Common myeloid progenitor, CD34-positive (primary cell): ENCODE measurements at regions not wholly inside any gene's neighbourhood (a gene's known extent, or its start where the extent isn't known, plus 50 kb on each side); places are given as distances from the start of the nearest gene placed in this dataset.

ENCODE experiments used
- CTCF ChIA-PET: fragments of 350-600 bp; sonication (Branson Sonifier 250); formaldehyde crosslinking; loops from one replicate; lab custom pipeline; 2021; ENCODE audit warnings: antibody characterized with exemption; lab: Charles Lee
- POLR2A ChIA-PET: fragments of 350-600 bp; sonication (Branson Sonifier 250); formaldehyde crosslinking; loops from one replicate; lab custom pipeline; 2021; ENCODE audit warnings: antibody characterized with exemption; lab: Charles Lee
- DNase-seq, 3 donors: peaks; one replicate each; pipeline versions ENCODE4 v3.0.0 to v3.0.0-alpha.2; 2013
- H3K27ac ChIP-seq, 2 experiments: 1 replicate in 1 of 2; 2 replicates in 1 of 2; pipeline ENCODE4 v1.7.0; 2013; ENCODE audit warnings: inconsistent platforms in 2 of 2, low read length in 2 of 2, mild to moderate bottlenecking in 2 of 2, low read depth in 1 of 2, moderate library complexity in 1 of 2; ENCODE audit not compliant: severe bottlenecking in 2 of 2, insufficient read depth in 1 of 2, poor library complexity in 1 of 2
- H3K27me3 ChIP-seq, 5 experiments: replicated peaks in 2 of 5; 1 replicate in 3 of 5; 2 replicates in 2 of 5; pipeline versions ENCODE4 v1.6.1 to v1.7.0; 2013; ENCODE audit warnings: low read length in 4 of 5, mild to moderate bottlenecking in 2 of 5, moderate library complexity in 2 of 5, inconsistent platforms in 1 of 5; ENCODE audit not compliant: insufficient read depth in 5 of 5, control insufficient read depth in 4 of 5
- H3K36me3 ChIP-seq, 4 experiments: 1 replicate in 2 of 4; 2 replicates in 2 of 4; pipeline versions ENCODE4 v1.6.1 to v1.7.0; 2013; ENCODE audit warnings: low read length in 3 of 4, control low read depth in 1 of 4, mild to moderate bottlenecking in 1 of 4; ENCODE audit not compliant: control insufficient read depth in 4 of 4, insufficient read depth in 4 of 4
- H3K4me1 ChIP-seq, 4 experiments: 1 replicate in 3 of 4; 2 replicates in 1 of 4; pipeline versions ENCODE4 v1.6.1 to v1.7.1; 2013; ENCODE audit warnings: low read length in 3 of 4, mild to moderate bottlenecking in 3 of 4, control low read depth in 1 of 4, inconsistent platforms in 1 of 4, moderate library complexity in 1 of 4; ENCODE audit not compliant: control insufficient read depth in 4 of 4, insufficient read depth in 4 of 4; ENCODE audit errors: control extremely low read depth in 1 of 4
- H3K4me3 ChIP-seq, 7 experiments: 1 replicate in 4 of 7; 2 replicates in 3 of 7; pipeline versions ENCODE4 v1.5.1 to v1.7.0; 2013; ENCODE audit warnings: mild to moderate bottlenecking in 7 of 7, low read length in 6 of 7, moderate library complexity in 6 of 7, inconsistent platforms in 2 of 7, low read depth in 2 of 7, control low read depth in 1 of 7; ENCODE audit not compliant: insufficient read depth in 4 of 7, control insufficient read depth in 1 of 7; ENCODE audit errors: extremely low read depth in 1 of 7
- H3K9me3 ChIP-seq, 5 experiments: 1 replicate in 4 of 5; 2 replicates in 1 of 5; pipeline versions ENCODE4 v1.6.1 to v1.7.1; 2013; ENCODE audit warnings: low read length in 4 of 5, mild to moderate bottlenecking in 2 of 5, inconsistent platforms in 1 of 5, low read depth in 1 of 5, moderate library complexity in 1 of 5; ENCODE audit not compliant: control insufficient read depth in 4 of 5, insufficient read depth in 2 of 5; ENCODE audit errors: control extremely low read depth in 1 of 5
- WGBS: methylation state at CpG from one replicate; pipeline ENCODE4 v1.1.5; 2013; ENCODE audit not compliant: insufficient coverage; 5-methylcytosine and 5-hydroxymethylcytosine counted together

DNA sequence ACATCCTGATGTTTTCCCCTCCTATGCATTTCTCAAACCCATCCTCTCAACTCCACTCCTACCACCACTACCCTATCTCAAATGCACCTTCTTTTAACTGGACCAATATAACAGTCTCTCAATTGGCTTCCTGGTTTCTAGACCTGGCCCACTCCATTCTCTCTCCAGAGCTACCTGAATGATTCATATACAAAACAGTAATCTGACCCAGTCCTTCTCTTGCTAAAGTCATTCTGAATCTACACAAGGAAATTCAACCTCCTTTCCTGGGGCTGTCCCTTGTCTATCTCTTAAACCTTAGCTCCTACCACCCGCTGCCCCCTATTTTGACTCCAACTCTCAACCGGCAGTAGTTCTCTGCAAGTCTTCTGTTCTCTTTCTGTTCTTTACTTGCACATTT is 97.2 kb downstream of the PCSK1 start:
- POLR2A ChIA-PET: no interaction called here
- H3K27ac ChIP-seq: no peak overlapping the region
- peaks cover 10 to 32% (median 15%) of the 10 kb centered on the region in 4 experiments for H3K4me1 ChIP-seq
- CTCF ChIA-PET: interaction anchor here (0.7 to 7.0 kb wide), 30 partner anchors 7 to 555 kb away, joined by 3 to 70 read pairs (median 4); partner anchors contain the start of gene ELL2
- no peak for DNase-seq
- 67% methylated on average over 1 of the region's 2 CpGs for WGBS
- no peaks in the 10 kb centered on the region for H3K27me3 ChIP-seq
- H3K4me3 ChIP-seq: no peak overlapping the region
- no peaks in the 10 kb centered on the region for H3K36me3 ChIP-seq
- no peaks in the 10 kb centered on the region for H3K9me3 ChIP-seq

DNA sequence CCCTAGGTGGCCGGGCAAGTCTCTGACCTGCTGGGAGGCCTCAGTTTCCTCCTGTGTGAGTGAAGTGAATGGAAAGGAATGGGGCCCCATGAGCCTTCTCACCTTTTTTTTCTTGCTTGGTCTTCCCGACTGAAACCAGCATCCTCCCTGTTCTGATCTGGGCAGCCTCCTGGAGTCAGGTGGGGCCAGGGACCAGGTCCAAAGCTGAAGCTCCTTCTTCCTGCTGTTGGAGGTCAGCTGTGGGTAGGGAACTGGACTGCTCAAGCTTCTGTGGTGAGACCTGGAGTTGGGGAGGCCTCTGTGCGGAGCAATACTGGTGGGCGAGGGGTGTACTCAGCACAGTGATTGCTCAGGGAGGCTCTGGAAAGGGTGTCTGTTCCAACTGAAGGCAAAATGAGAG is 99.7 kb downstream of the PCSK1 start:
- Histone ChIP-seq H3K27ac (no peak overlapping the region), H3K4me3 (no peak overlapping the region), H3K36me3 (no peaks in the 10 kb centered on the region), H3K9me3 (no peaks in the 10 kb centered on the region), H3K4me1 (peaks cover 4 to 21% (median 10%) of the 10 kb centered on the region in 4 experiments), H3K27me3 (no peaks in the 10 kb centered on the region)
- WGBS: 96% methylated on average over 3 of the region's 4 CpGs
- POLR2A ChIA-PET: no interaction called here
- no peak for DNase-seq
- CTCF ChIA-PET: interaction anchor here (0.8 to 5.7 kb wide), 5 partner anchors 10 to 475 kb away, joined by 3 to 52 read pairs (median 5); no protein-coding TSS in a partner anchor

DNA sequence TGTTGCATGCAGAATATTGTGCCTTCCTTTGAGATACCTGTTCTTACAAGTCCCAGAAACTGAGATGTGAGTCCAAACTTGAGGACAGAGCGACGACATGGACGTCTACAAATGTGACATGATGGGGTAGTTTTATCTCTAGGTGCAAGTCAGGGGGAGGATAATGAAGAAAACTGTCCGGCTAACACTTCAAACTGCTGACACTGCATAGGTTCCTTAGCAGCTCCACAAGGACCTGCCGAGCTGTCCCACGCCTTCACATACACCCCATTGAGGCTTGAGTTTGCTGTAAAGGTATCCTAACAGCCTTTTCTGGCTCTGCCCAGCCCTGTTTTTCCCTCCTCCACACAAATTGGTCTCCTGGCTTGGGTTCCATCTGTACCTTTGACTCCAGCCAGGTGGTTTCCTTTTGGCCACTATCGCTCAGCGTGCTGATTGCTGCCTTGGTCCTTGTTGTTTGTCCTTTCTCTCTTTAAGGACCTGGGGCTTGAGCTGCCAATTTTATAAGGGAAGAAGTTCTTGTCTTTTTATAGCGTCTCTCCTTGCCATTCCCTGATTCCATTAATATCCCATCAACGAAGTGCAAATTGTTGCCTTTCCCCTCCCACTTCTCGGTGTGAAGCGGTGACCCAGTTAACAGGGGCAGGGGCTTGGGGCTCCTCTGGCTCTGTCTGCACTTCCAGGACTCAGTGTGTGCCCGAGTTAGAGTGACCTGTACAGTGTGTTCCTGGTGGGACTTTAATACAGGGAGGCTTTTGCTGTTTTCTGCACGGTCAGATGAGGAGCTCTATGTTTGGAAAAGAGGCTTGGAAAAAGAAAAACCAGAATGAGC is 100.3 kb downstream of the PCSK1 start:
- no peak overlapping the region for H3K4me3 ChIP-seq
- no peaks in the 10 kb centered on the region for H3K36me3 ChIP-seq
- CTCF ChIA-PET: interaction anchor here (0.8 to 2.2 kb wide), 4 partner anchors 10 to 442 kb away, joined by 3 to 7 read pairs (median 4); no protein-coding TSS in a partner anchor
- H3K4me1 ChIP-seq: peaks cover 4 to 21% (median 10%) of the 10 kb centered on the region in 4 experiments
- 95% methylated on average over 10 of the region's 14 CpGs for WGBS
- no peaks in the 10 kb centered on the region for H3K27me3 ChIP-seq
- H3K9me3 ChIP-seq: no peaks in the 10 kb centered on the region
- no peak overlapping the region for H3K27ac ChIP-seq
- DNase-seq: no peak
- POLR2A ChIA-PET: no interaction called here

DNA sequence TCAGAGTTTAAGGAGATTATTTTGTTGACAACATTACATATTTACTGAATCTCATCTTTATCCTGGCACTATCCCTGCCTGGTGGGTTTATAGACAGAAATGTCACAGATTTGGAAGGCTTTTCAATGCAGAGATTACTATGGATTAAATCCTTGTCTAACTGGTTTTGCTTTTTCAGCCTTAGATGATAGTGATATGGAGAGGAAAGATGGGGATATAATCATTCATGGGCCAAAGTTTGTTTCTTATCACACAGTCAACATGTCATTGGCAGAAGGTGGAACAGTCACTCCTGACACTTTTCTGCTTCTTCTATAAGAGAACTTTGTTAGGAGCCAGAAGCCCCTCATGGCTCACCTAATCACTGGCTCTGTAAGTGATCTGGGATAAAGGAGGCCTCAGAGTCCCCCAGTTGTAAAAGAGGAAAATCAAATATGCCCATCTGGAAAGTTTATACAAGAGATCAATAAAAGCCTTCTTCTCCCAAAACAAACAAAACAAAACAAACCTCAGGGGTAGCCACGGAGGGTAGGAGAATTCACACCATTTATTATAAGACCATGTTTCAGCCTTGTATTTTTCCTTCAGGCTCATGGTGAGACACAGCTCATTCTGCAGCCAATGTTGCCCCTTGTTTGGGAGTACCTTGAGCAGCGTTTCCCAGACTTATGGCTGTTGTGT is 101.2 kb downstream of the PCSK1 start:
- H3K4me3 ChIP-seq: no peak overlapping the region
- CTCF ChIA-PET: interaction anchor here (1.4 to 2.2 kb wide), 3 partner anchors 9 to 439 kb away, joined by 5 to 7 read pairs (median 6); no protein-coding TSS in a partner anchor
- 100% methylated on average over 2 of the region's 2 CpGs for WGBS
- H3K27me3 ChIP-seq: no peaks in the 10 kb centered on the region
- POLR2A ChIA-PET: no interaction called here
- H3K27ac ChIP-seq: no peak overlapping the region
- no peaks in the 10 kb centered on the region for H3K36me3 ChIP-seq
- no peaks in the 10 kb centered on the region for H3K9me3 ChIP-seq
- peaks cover 4 to 15% (median 10%) of the 10 kb centered on the region in 4 experiments for H3K4me1 ChIP-seq
- DNase-seq: no peak

DNA sequence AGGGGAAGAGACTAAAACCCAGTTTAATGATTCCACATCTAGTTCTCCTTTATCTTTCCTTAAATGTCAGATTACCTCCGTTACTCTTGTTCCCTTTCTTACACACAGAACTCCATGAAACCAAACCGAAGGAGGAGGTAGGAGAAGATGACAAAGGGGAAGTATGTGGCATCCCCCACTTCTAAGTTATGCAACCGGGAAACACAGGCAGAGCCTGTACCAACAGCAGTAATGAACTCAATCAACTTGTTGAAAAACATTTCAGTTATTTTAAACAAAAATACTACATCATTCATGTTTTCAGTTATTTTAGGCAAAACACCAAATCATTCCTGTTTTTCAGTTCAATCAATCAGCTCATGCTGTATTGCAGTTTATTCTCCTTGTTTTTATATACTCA is 101.8 kb downstream of the PCSK1 start:
- CTCF ChIA-PET: interaction anchor here (1.4 kb wide), 1 partner anchor 438 kb away, joined by 6 read pairs; no protein-coding TSS in a partner anchor
- no peaks in the 10 kb centered on the region for H3K36me3 ChIP-seq
- no peaks in the 10 kb centered on the region for H3K9me3 ChIP-seq
- 0% methylated on average over 1 of the region's 3 CpGs for WGBS
- H3K4me3 ChIP-seq: no peak overlapping the region
- peaks cover 3 to 11% (median 9%) of the 10 kb centered on the region in 4 experiments for H3K4me1 ChIP-seq
- H3K27me3 ChIP-seq: no peaks in the 10 kb centered on the region
- peak; percentile 29 to 60 (median 53) for DNase-seq
- H3K27ac ChIP-seq: no peak overlapping the region
- POLR2A ChIA-PET: no interaction called here

DNA sequence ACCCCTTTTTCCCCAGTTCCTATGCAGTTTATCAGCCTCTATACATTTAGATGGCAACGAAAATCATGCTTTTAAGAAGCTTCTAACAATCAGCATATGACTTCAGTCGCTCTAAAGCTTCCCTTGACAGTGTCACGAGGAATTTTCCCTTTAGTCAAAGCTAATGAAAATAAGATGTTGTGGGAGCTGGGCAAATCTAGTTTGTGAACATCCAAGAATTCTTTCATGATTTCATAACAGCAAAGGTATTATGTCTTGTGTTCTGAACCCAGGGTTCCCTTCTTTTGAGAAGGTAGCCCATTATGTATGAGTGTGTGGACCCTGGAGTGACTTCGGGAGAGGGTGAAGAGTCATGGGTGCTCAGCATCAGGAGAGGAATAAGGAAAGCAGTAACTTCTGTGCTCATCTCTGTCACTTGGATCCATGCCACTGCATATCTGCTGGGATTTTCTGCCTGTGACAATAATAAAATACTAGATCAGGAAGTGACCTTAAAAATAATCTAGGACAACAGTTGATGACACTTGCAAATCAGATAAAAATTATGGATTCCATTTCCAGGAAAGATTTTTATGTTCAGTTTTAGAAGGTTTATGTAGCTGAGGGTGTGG is 102.4 kb downstream of the PCSK1 start:
- ChIA-PET CTCF (interaction anchor here (0.9 to 1.7 kb wide), 4 partner anchors 9 to 437 kb away, joined by 3 to 6 read pairs (median 4); no protein-coding TSS in a partner anchor), POLR2A (no interaction called here)
- H3K27ac ChIP-seq: no peak overlapping the region
- no CpG with 5 or more reads among the region's 4 CpGs for WGBS
- H3K4me1 ChIP-seq: peaks cover 0 to 11% (median 8%) of the 10 kb centered on the region in 4 experiments
- H3K9me3 ChIP-seq: no peaks in the 10 kb centered on the region
- DNase-seq: no peak
- no peaks in the 10 kb centered on the region for H3K27me3 ChIP-seq
- no peak overlapping the region for H3K4me3 ChIP-seq
- H3K36me3 ChIP-seq: no peaks in the 10 kb centered on the region
